Choroid plexus epithelial cell (primary cell): ENCODE measurements at regions not wholly inside any gene's neighbourhood (a gene's known extent, or its start where the extent isn't known, plus 50 kb on each side); places are given as distances from the start of the nearest gene placed in this dataset.

Source experiments
- DNase-seq: peaks from one replicate; pipeline ENCODE4 v3.0.0-alpha.2; 2010; ENCODE audit warnings: low read depth
- H3K4me3 ChIP-seq: 2 replicates; pipeline ENCODE4 v1.5.1; 2011; ENCODE audit warnings: low read depth, mild to moderate bottlenecking, control low read depth, low read length, moderate library complexity
- CTCF ChIP-seq: conservative IDR thresholded peaks from 2 replicates; pipeline ENCODE4 v1.5.1; 2011; ENCODE audit warnings: low read depth, mild to moderate bottlenecking, control low read depth, inconsistent platforms, low read length, moderate library complexity

- TF ChIP-seq CTCF: no peak
- H3K4me3 ChIP-seq: peak overlapping the region; percentile 40
- DNase-seq: peak; percentile 75
Measured at GRCh38 chr21:16280686-16281091, 550.9 kb downstream of the USP25 start.

DNA sequence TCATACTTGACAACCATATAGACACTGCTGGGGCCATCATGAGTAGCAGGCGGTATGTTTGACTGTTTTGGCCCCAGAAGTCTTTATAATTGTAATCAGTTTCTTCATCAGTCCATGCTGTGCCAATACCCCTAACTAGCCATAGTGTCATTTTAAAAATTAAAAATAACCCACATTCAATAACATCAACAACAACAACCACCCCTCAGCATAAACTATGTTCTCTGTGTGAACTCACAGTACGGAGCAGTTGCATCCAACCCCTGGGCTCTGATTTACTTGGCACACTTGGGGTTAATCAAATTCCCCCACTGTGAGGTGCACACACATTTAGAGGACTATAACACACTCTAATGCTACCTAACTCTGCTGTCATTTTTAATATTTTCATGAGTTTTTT lies 553.7 kb downstream of the USP25 start:
- H3K4me3 ChIP-seq: no peak overlapping the region
- TF ChIP-seq CTCF: no peak
- no peak for DNase-seq

DNA sequence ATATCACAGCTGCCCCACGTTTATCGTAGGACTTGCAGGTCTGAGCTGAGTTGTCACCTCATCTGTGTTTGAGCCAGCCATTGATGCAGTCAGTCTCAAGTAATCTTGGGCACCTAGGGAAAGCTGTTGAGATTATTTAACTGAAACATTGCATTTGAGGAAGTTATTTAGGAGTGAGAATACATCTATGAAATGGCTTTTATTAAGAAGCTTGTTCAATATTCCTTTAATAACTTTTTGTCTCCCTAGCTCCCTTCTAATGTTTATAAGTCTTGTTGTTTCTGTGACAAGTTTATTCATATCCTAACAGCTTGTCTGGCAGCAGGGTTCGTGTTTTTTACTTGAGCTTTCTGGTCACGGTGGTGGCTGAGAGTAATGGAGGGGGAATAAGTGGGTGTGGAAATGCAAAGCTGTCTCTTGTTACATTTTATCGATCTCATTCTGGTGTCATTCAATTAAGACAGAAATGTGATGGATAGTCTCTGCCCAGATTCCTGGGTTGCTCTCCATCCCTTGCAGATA lies 555.9 kb downstream of the USP25 start:
- DNase-seq: no peak
- no peak overlapping the region for H3K4me3 ChIP-seq
- TF ChIP-seq CTCF: no peak

- H3K4me3 ChIP-seq: no peak overlapping the region
- DNase-seq: no peak
- TF ChIP-seq CTCF: no peak
Measured at GRCh38 chr21:16287046-16287445, 557.3 kb downstream of the USP25 start.

DNA sequence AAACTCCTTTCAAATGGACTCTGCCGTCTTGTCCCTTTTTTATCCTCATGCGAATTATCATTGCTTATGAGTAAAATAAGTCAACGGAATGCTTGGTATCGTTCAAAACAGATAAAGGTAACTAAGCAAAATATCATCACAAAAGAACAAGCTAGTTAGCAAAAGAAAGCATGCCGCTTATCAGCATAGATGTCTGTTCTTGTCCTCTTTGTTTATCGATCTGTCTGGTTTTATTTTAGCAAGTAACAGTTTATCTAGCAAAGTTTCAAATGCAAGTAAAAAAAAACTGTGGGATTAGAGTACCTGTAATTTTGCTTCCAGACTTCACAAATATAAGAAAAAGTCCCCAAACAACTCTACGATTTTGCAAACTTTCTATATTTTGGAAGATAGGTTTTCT lies 561.5 kb downstream of the USP25 start:
- no peak for DNase-seq
- no peak for TF ChIP-seq CTCF
- H3K4me3 ChIP-seq: no peak overlapping the region

DNA sequence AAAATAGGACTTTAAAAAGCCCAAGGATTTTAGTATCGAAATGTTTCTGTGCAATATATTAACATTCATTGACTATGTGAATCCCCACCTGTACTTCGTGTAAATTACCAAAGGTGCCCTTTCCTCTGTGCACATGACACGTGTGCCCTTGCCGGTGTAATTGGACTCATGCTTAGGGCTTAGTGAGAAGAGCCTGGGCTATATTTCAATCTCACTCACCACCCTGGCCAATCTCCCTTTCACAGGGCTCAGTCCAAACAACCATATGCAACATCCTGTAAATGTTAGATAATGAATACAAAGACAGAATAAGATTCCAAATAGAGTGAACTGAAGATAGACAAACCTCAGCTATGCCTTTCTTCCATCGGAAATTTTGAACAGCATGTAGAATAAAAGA lies 564.3 kb downstream of the USP25 start:
- DNase-seq: no peak
- H3K4me3 ChIP-seq: no peak overlapping the region
- TF ChIP-seq CTCF: no peak

DNA sequence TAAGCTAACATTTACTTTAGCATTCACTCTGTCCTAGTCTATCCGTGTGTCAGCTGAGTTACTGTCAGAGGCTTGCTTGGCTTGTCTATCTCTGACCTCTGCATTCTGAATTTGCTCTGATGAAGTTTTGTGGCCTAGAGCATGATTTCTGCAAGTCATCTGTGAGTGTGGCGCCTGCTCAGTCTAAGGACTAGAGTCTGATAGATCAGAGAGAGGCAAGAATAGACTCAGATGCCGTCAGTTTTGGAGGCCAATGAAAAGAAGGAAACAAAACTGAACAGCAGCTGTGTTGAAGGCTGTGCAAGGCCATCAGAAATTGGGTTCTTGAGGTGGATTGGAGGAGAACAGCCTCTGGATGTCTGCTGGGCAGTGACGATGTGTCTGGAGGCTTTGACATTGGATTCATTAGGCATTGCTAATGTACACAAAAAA lies 573.1 kb downstream of the USP25 start:
- no peak overlapping the region for H3K4me3 ChIP-seq
- no peak for TF ChIP-seq CTCF
- DNase-seq: peak; percentile 98
